Epithelial cell of esophagus (primary cell): ENCODE measurements at regions not wholly inside any gene's neighbourhood (a gene's known extent, or its start where the extent isn't known, plus 50 kb on each side); places are given as distances from the start of the nearest gene placed in this dataset.
A peak's percentile ranks its signal among the peaks of the same experiment; 100 is the strongest.

Experiments
- DNase-seq: peaks from one replicate; pipeline ENCODE4 v3.0.0; 2010; ENCODE audit warnings: low read depth
- H3K4me3 ChIP-seq: 2 replicates; pipeline ENCODE4 v1.5.1; 2011; ENCODE audit warnings: mild to moderate bottlenecking, low read length, control low read depth
- CTCF ChIP-seq: IDR thresholded peaks from 2 replicates; pipeline ENCODE4 v1.5.1; 2011; ENCODE audit warnings: low read depth, mild to moderate bottlenecking, low read length, control low read depth, inconsistent platforms; ENCODE audit not compliant: insufficient read depth; ENCODE audit errors: missing control alignments

- DNase-seq = no peak
- TF ChIP-seq CTCF = no peak
- H3K4me3 ChIP-seq = no peak overlapping the region
Observed at GRCh38 chr1:193419295-193419694, 232.9 kb upstream of the B3GALT2 start.

GRCh38 chr1:193418745-193419058 lies 232.3 kb upstream of the B3GALT2 start:
- no peak overlapping the region for H3K4me3 ChIP-seq
- no peak for TF ChIP-seq CTCF
- no peak for DNase-seq

DNA sequence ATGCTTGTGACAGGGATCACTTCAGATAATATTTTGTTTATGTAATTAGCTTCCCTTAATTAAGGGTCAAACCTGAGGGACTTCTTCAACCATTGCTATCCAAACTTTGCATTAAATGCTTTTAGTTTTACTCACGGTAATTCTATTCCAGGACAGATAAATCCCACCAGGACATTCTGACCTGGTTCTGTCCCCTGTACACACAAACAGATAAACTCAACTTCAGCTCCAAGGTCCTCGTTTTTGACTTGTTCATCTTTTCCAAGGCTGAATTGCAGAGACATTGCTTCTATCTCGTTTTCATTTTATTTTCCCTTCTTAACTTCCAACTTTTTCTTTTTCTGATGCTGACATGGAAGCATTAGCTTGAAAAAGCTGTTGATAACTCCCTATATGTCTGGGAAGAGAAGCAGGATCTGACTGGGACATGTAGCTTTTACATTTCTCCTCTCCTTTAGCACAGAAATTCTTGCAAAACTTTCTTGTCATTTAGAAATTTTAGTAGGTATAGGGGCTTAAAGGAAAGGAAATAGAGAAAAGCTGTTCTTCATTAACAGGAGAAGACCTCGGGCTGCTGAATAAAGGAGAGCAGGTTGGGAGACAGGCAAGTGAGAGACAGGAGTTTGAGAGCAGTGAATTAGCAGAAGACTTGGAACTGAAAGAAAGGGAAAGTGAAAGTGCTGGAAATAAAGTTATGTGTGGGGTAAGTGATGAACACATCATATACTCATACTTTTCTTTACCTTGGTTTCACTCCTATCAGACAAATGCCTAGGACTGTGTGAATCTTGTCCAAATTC lies 231.7 kb upstream of the B3GALT2 start:
- DNase-seq = peak; percentile 38
- no peak for TF ChIP-seq CTCF
- no peak overlapping the region for H3K4me3 ChIP-seq

DNA sequence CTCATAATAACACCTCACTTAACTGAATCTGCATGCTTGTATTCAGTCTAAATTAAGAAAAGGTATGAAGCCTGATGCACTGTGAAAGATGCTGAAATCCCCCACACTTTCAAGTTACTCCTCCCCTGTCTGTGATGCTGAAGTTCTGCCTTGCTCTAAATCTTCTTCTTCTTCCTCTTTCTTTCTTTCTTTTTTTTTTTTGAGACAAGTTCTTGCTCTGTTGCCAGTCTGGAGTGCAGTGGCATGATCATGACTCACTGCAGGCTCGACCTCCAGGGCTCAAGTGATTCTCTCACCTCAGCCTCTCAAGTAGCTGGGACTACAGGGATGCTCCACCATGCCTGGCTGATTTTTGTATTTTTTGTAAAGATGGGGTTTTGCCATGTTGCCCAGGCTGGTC lies 231.0 kb upstream of the B3GALT2 start:
- no peak for TF ChIP-seq CTCF
- H3K4me3 ChIP-seq = no peak overlapping the region
- DNase-seq = peak; percentile 35

- H3K4me3 ChIP-seq = no peak overlapping the region
- DNase-seq = no peak
- no peak for TF ChIP-seq CTCF
Observed at GRCh38 chr1:193416226-193417024, 230.0 kb upstream of the B3GALT2 start.

GRCh38 chr1:193415256-193415655 lies 228.8 kb upstream of the B3GALT2 start:
- no peak for DNase-seq
- no peak for TF ChIP-seq CTCF
- H3K4me3 ChIP-seq = no peak overlapping the region

DNA sequence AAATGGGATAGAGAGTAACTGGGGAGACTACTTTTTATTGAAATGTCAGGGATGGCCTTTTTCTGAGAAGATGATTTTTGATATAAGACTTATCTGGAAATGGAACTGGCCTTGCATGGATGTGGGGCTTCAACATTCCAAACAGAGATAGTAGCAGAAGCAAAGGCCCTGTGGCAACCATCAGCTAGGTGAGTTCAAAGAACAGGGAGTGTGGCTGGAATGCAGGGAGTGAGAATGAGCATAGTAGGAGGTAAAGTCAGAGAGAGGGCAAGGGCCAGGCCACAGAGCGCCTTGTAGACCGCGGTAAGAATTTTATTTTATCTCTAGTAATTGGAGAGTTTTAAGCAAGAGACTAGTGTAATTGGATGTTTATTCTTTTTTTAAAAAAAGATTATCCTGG lies 227.0 kb upstream of the B3GALT2 start:
- DNase-seq = no peak
- no peak for TF ChIP-seq CTCF
- H3K4me3 ChIP-seq = no peak overlapping the region
